ENCODE measurements at regions not wholly inside any gene's neighbourhood (a gene's known extent, or its start where the extent isn't known, plus 50 kb on each side); places are given as distances from the start of the nearest gene placed in this dataset.
"Not testable (repeated sequence)": the region's sequence is repeated elsewhere in the genome, so short reads cannot be mapped to it uniquely, and the experiment has no call there.

DNA sequence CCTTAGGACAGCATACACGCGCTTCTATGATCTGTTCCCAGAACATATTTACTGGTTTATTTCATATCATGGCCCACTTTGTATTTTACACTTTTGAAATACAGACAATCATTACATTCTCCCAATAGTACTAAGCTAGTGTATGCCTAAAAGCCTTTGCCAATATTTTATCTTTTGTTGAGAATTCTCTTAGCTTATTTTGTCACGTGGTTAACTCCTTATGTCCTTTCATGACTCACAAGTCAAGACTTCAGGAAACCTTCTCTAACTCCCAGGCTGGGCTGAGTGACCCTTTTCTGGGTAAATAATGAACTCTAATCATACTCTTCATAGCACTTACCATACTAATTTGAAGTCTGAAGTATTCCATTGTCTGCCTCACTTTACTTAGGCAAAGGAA, 444.8 kb downstream of the ZNF33B start:
- not testable (repeated sequence) for DNase-seq (ENCODE audit: low read depth in 1 of 2, low spot score in 1 of 2)

- DNase-seq (ENCODE audit: low read depth in 1 of 2, low spot score in 1 of 2) = peak; percentile 3 to 11
Measured at GRCh38 chr10:42192450-42192849, 445.9 kb downstream of the ZNF33B start.

DNA sequence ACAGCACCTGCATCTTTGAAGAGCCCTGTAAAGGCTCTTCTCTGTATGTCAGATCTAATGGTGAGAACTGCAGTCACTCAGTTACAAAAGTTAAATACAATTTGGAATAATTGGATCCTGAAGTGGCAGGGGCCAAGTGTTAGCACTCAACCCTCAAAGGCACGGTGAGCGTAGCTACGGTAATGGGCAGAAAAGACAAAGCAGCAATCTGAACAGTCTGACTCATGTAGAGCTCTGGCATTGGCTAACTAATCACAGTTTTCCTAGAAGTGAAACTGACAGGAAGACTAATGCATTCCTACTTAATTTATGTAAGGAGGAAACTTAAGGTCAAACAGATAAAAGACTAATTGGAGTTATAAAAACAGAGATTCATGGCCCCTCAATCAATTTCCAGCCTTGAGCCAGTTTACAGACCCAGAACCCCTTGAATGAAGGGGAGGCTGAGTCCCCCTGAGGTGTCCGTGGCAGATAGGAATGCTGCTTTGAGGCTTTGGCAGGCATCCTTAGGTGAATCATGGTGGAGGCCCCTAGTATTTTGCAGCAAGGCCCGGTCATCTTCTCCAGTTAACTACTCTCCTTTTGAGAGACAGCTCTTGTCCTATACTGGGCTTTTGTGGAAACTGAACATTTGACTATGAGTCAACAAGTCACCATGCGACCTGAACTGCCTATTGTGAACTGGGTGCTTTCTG, 450.7 kb downstream of the ZNF33B start:
- not testable (repeated sequence) for DNase-seq (ENCODE audit: low read depth in 1 of 2, low spot score in 1 of 2)

DNA sequence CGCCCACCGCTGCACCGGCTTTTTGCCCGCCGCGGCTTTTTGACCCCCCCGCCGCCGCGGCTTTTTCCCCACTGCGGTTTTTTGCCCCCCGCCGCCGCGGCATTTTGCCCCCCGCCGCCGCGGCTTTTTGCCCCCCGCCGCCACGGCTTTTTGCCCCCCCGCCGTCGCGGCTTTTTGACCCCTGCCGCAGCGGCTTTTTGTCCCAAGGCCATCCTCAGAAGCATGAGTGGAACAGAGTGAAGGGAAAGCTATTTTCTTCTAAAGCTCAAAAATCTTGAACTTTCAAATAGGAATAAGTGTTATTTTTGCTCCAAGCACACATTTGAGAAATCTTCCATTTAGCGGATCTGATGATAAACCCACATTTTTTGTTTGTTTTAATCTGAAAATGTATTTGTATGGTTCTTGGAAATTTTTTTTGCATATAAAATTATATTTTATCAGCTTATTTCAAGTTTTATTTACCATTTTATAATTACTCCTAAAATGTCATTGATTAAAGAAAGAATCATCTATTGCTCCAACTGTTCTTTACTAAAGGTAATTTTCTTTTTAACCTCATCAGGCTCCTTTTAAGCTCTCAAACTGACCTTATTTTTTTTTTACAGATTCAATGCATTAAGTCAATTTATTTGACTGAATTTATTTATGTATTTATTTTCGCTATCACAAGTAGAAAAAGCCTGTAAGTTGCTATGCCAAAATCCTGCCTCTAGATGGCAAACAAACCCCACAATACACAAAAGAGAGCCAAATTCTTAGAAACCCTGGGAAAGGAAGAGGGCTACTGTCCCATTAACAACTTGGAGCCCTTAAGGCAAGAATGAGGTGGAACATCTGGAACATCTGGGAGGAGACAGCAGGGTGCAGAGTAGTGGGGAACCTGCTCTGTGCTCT, 460.3 kb downstream of the ZNF33B start:
- DNase-seq (ENCODE audit: low read depth in 1 of 2, low spot score in 1 of 2) = not testable (repeated sequence)

- DNase-seq (ENCODE audit: low read depth in 1 of 2, low spot score in 1 of 2) = no peak
Measured at GRCh38 chr10:42177077-42177792, 461.1 kb downstream of the ZNF33B start.

DNA sequence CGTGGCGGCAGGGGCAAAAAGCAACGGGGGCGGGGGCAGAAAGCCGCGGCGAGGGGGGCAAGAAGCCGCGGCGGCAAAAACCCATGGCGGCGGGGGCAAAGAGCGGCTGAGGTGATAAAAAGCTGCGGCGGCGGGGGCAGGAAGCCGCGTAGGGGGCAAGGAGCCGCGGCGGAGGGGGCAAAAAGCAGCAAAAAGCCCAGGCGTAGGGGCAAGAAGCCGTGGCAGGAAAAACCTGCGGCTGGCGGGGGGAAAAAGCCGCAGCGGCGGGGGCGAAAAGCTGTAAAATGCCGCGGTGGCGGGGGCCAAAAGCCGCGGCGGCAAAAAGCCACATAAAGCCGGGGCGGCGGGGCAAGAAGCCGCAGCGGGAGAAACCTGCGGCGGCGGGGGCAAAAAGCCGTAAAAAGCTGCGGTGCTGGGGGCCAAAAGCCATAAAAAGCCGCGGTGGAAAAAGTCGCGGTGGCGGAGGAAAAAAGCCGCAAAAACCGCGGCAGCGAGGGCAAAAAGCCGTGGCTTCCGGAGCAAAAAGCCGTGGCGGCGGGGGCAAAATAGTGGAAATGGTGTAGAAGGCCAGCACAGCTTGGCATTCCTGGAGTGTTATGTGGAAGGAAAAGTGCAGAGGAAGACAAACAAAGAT, 487.8 kb downstream of the ZNF33B start:
- no peak for DNase-seq (ENCODE audit: low read depth in 1 of 2, low spot score in 1 of 2)

DNA sequence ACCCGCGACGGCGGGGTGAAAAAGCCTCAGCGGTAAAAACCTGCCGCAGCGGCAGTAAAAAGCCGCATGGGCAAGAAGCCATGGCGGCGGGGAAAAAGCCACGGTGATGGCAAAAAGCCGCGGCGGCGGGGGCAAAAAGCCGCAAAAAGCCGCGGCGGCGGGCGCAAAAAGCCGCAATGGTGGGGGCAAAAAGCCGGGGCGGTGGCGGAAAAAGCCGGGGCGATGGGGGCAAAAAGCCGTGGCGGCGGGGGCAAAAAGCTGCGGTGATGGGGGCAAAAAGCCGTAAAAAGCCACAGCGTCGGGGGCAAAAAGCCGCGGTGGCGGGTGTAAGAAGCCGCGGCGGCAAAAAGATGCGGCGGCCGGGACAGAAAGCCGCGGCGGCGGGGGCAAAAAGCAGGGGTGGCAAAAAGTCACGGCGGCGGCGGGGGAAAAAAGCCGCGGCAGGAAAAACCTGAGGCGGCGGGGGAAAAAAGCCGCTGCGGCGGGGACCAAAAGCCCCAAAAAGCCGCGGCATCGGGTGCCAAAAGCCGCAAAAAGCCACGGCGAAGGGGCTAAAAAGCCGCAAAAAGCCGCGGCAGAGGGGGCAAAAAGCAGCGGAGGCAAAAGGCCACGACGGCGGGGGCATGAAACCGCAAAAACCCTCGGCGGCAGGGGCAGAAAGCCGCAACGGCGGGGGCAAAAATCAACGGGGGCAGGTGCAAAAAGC, 488.5 kb downstream of the ZNF33B start:
- no peak for DNase-seq (ENCODE audit: low read depth in 1 of 2, low spot score in 1 of 2)

GRCh38 chr10:42149027-42149700, 489.2 kb downstream of the ZNF33B start:
- DNase-seq (ENCODE audit: low read depth in 1 of 2, low spot score in 1 of 2) = no peak

DNA sequence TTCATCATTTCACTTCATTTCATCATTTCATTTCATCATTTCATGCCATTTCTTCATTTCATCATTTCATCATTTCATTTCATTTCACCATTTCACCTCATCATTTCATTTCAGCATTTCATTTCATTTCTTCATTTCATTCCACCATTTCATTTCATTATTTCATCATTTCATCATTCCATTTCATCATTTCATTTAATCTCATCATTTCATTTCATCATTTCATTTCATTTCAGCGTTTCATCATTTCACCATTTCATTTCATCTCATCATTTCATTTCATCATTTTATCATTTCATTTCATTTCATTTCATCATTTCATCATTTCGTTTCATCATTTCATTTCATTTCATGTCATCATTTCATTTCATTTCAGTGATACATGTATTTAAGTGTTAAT, 492.2 kb downstream of the ZNF33B start:
- DNase-seq (ENCODE audit: low read depth in 1 of 2, low spot score in 1 of 2) = not testable (repeated sequence)

- not testable (repeated sequence) for DNase-seq (ENCODE audit: low read depth in 1 of 2, low spot score in 1 of 2)
Measured at GRCh38 chr10:42138023-42138422, 500.3 kb downstream of the ZNF33B start.

DNA sequence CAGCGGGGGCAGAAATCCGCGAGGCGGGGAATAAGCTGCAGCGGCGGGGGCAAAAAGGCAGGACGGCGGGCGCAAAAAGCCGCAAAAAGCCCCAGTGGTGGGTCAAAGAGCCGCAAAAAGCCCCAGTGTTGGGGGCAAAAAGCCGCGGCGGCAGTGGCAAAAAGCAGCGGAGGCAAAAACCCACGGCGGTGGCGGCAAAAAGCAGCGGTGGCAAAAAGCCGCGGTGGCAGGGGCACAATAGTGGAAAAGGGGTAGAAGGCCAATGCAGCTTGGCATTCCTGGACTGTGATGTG, 525.3 kb downstream of the ZNF33B start:
- DNase-seq (ENCODE audit: low read depth in 1 of 2, low spot score in 1 of 2) = no peak

- no peak for DNase-seq (ENCODE audit: low read depth in 1 of 2, low spot score in 1 of 2)
Measured at GRCh38 chr10:42112331-42113157, 525.8 kb downstream of the ZNF33B start.

- no peak for DNase-seq (ENCODE audit: low read depth in 1 of 2, low spot score in 1 of 2)
Measured at GRCh38 chr10:42111661-42112330, 526.6 kb downstream of the ZNF33B start.

DNA sequence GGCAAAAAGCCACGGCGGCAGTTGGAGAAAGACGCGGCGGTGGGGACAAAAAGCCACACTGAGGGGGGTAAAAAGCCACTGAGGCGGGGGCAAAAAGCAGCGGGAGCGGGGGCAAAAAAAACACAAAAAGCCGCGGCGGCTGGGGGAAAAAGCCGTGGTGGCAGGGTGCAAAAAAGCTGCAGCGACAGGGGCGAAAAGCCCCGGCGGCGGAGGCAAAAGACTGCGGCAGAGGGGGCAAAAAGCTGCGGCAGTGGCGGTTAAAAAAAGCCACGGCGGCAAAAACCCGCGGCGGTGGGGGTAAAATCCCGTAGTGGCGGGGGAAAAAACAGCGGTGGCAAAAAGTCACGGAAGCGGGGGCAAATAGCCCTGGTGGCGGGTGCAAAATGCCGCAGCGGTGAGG, 527.3 kb downstream of the ZNF33B start:
- DNase-seq (ENCODE audit: low read depth in 1 of 2, low spot score in 1 of 2) = no peak
